Suprapubic skin (tissue), 4 donors: ENCODE measurements at regions not wholly inside any gene's neighbourhood (a gene's known extent, or its start where the extent isn't known, plus 50 kb on each side); places are given as distances from the start of the nearest gene placed in this dataset.

Experiments
- DNase-seq, 2 donors: peaks; one replicate each; pipeline ENCODE4 v3.0.0-alpha.2; 2019; ENCODE audit warnings: low spot score in 2 of 2
- H3K27ac ChIP-seq: fragments of 200-600 bp; sonication (generic); one replicate; pipeline ENCODE4 v1.5.1; 2019
- H3K27me3 ChIP-seq: fragments of 200-600 bp; sonication (generic); one replicate; pipeline ENCODE4 v1.5.1; 2019
- H3K36me3 ChIP-seq: fragments of 200-600 bp; sonication (generic); one replicate; pipeline ENCODE4 v1.5.1; 2019
- H3K4me1 ChIP-seq: fragments of 200-600 bp; sonication (generic); one replicate; pipeline ENCODE4 v1.5.1; 2019
- H3K4me3 ChIP-seq: fragments of 200-600 bp; sonication (generic); one replicate; pipeline ENCODE4 v1.5.1; 2019; ENCODE audit warnings: mild to moderate bottlenecking
- H3K9me3 ChIP-seq: fragments of 200-600 bp; sonication (generic); one replicate; pipeline ENCODE4 v1.5.1; 2019
- CTCF ChIP-seq, 2 donors: fragments of 200-600 bp in 1 of 2; fragments of 450-650 bp in 1 of 2; sonication (generic) in 1 of 2; IDR thresholded peaks; one replicate each; pipeline ENCODE4 v1.5.1; 2016 to 2019; ENCODE audit warnings: antibody characterized with exemption in 2 of 2, mild to moderate bottlenecking in 1 of 2, moderate library complexity in 1 of 2
- EP300 ChIP-seq: sonication (generic); formaldehyde crosslinking; IDR thresholded peaks from one replicate; pipeline ENCODE4 v1.6.1; 2017; ENCODE audit warnings: antibody characterized with exemption
- POLR2A ChIP-seq, 2 donors: fragments of 450-650 bp; IDR thresholded peaks; one replicate each; pipeline ENCODE4 v1.6.1; 2017; ENCODE audit warnings: antibody characterized with exemption in 2 of 2, mild to moderate bottlenecking in 2 of 2, moderate library complexity in 2 of 2
- POLR2AphosphoS5 ChIP-seq, 3 donors: sonication (generic); formaldehyde crosslinking; IDR thresholded peaks; one replicate each; pipeline ENCODE4 v1.6.1; 2017; ENCODE audit warnings: antibody characterized with exemption in 3 of 3
- WGBS: methylation state at CpG from one replicate; pipeline ENCODE4 v1.1.5; 2018; 5-methylcytosine and 5-hydroxymethylcytosine counted together

GRCh38 chr11:8335683-8336082 is 72.0 kb upstream of the LMO1 start:
- TF ChIP-seq POLR2A (IDR thresholded peaks at IDR 0.05) (no peak), EP300 (no peak), POLR2AphosphoS5 (IDR thresholded peaks at IDR 0.05) (no peak), CTCF (IDR thresholded peaks at IDR 0.05) (no peak)
- peaks cover 7% of the 10 kb centered on the region for H3K4me1 ChIP-seq
- H3K4me3 ChIP-seq = no peak overlapping the region
- no peak overlapping the region for H3K27ac ChIP-seq
- peaks cover 13% of the 10 kb centered on the region for H3K27me3 ChIP-seq
- DNase-seq = no peak
- H3K36me3 ChIP-seq = no peaks in the 10 kb centered on the region
- 58% methylated on average over 7 of the region's 7 CpGs for WGBS
- H3K9me3 ChIP-seq = no peaks in the 10 kb centered on the region

GRCh38 chr11:8335186-8335585 is 71.5 kb upstream of the LMO1 start:
- H3K4me1 ChIP-seq = peaks cover 12% of the 10 kb centered on the region
- H3K4me3 ChIP-seq = no peak overlapping the region
- DNase-seq = no peak
- WGBS = 86% methylated on average over 8 of the region's 8 CpGs
- H3K27ac ChIP-seq = no peak overlapping the region
- H3K27me3 ChIP-seq = peaks cover 17% of the 10 kb centered on the region
- H3K36me3 ChIP-seq = no peaks in the 10 kb centered on the region
- TF ChIP-seq CTCF (IDR thresholded peaks at IDR 0.05) (no peak), POLR2A (IDR thresholded peaks at IDR 0.05) (no peak), EP300 (no peak), POLR2AphosphoS5 (IDR thresholded peaks at IDR 0.05) (no peak)
- no peaks in the 10 kb centered on the region for H3K9me3 ChIP-seq

- Histone ChIP-seq H3K9me3 (no peaks in the 10 kb centered on the region), H3K27me3 (peaks cover 15% of the 10 kb centered on the region), H3K27ac (no peak overlapping the region), H3K4me3 (no peak overlapping the region), H3K4me1 (peaks cover 25% of the 10 kb centered on the region), H3K36me3 (no peaks in the 10 kb centered on the region)
- WGBS = 61% methylated on average over 5 of the region's 7 CpGs
- TF ChIP-seq CTCF (IDR thresholded peaks at IDR 0.05) (no peak), POLR2A (IDR thresholded peaks at IDR 0.05) (no peak), EP300 (no peak), POLR2AphosphoS5 (IDR thresholded peaks at IDR 0.05) (no peak)
- DNase-seq = no peak
Measured at GRCh38 chr11:8333811-8334401, 70.2 kb upstream of the LMO1 start.

- 90% methylated on average over 4 of the region's 4 CpGs for WGBS
- H3K9me3 ChIP-seq = no peaks in the 10 kb centered on the region
- no peaks in the 10 kb centered on the region for H3K36me3 ChIP-seq
Measured at GRCh38 chr11:8333376-8333775, 69.7 kb upstream of the LMO1 start.

GRCh38 chr11:8332891-8333290 is 69.2 kb upstream of the LMO1 start:
- no peak for TF ChIP-seq POLR2AphosphoS5 (IDR thresholded peaks at IDR 0.05)
- TF ChIP-seq POLR2A (IDR thresholded peaks at IDR 0.05) = no peak
- TF ChIP-seq CTCF (IDR thresholded peaks at IDR 0.05) = no peak
- no peak for TF ChIP-seq EP300
- H3K27me3 ChIP-seq = peaks cover 15% of the 10 kb centered on the region
- 79% methylated on average over 12 of the region's 12 CpGs for WGBS
- H3K4me1 ChIP-seq = peaks cover 35% of the 10 kb centered on the region
- H3K27ac ChIP-seq = no peak overlapping the region
- H3K4me3 ChIP-seq = no peak overlapping the region
- no peaks in the 10 kb centered on the region for H3K36me3 ChIP-seq
- DNase-seq = no peak
- no peaks in the 10 kb centered on the region for H3K9me3 ChIP-seq

More at GRCh38 chr11:8333376-8333775, 69.7 kb upstream of the LMO1 start:
- no peak overlapping the region for H3K27ac ChIP-seq
- TF ChIP-seq CTCF (IDR thresholded peaks at IDR 0.05) = no peak
- no peak for TF ChIP-seq POLR2A (IDR thresholded peaks at IDR 0.05)
- no peak overlapping the region for H3K4me3 ChIP-seq
- DNase-seq = no peak
- H3K27me3 ChIP-seq = peaks cover 15% of the 10 kb centered on the region
- peaks cover 30% of the 10 kb centered on the region for H3K4me1 ChIP-seq
